ENCODE measurements at regions not wholly inside any gene's neighbourhood (a gene's known extent, or its start where the extent isn't known, plus 50 kb on each side); places are given as distances from the start of the nearest gene placed in this dataset.
A peak's percentile ranks its signal among the peaks of the same experiment; 100 is the strongest.

- DNase-seq (ENCODE audit: low read depth, low spot score): no peak
These were observed 136.0 kb upstream of the CHST15 start for GRCh38 chr10:124229201-124229988.

DNA sequence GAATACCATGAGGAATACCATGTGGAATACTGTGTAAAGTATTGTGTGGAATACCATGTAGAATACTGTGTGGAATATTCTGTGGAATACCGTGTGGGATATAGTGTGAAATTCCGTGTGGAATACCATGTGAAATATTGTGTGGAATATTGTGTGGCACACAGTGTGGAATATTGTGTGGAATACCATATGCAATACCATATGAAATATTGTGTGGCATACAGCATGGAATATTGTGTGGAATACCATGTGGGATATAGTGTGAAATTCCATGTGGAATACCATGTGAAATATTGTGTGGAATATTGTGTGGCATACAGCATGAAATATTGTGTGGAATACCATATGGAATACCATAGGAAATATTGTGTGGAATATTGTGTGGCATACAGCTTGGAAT, 135.1 kb upstream of the CHST15 start:
- no peak for DNase-seq (ENCODE audit: low read depth, low spot score)

- DNase-seq (ENCODE audit: low read depth, low spot score): no peak
These were observed 134.6 kb upstream of the CHST15 start for GRCh38 chr10:124227988-124228387.

DNA sequence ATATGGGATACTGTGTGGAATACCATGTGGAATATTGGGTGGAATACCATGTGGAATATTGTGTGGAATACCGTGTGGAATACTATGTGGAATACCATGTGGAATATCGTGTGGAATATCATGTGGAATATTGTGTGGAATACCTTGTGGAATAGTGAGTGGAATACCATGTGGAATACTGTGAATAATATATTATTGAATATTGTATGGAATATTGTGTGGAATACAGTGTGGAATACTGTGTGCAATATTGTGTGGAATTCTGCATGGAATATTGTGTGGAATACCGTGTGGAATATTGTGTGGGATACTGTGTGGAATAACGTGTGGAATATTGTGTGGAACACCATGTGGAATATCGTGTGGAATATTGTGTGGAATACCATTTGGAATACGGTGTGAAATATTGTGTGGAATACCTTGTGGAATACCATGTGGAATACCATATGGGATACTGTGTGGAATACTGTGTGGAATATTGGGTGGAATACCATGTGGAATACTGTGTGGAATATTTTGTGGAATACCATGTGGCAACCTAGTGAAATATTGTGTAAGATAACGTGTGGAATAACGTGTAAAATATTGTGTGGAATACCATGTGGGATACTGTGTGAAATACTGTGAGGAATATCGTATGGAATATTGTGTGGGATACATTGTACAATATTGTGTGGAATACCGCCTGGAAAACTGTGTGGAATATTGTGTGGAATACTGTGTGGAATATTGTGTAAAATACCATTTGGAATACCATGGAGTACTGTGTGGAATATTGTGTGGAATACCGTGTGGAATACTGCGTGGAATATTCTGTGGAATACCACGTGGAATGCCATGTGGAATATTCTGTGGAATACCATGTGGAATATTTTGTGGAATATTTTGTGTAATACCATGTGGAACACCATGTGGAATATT, 133.9 kb upstream of the CHST15 start:
- DNase-seq (ENCODE audit: low read depth, low spot score): no peak

- DNase-seq (ENCODE audit: low read depth, low spot score): no peak
These were observed 133.1 kb upstream of the CHST15 start for GRCh38 chr10:124226271-124227054.

- DNase-seq (ENCODE audit: low read depth, low spot score): no peak
These were observed 132.3 kb upstream of the CHST15 start for GRCh38 chr10:124225467-124226270.

GRCh38 chr10:124225029-124225466, 131.7 kb upstream of the CHST15 start:
- no peak for DNase-seq (ENCODE audit: low read depth, low spot score)

- no peak for DNase-seq (ENCODE audit: low read depth, low spot score)
These were observed 131.1 kb upstream of the CHST15 start for GRCh38 chr10:124224331-124225028.

GRCh38 chr10:124223711-124224085, 130.3 kb upstream of the CHST15 start:
- no peak for DNase-seq (ENCODE audit: low read depth, low spot score)

DNA sequence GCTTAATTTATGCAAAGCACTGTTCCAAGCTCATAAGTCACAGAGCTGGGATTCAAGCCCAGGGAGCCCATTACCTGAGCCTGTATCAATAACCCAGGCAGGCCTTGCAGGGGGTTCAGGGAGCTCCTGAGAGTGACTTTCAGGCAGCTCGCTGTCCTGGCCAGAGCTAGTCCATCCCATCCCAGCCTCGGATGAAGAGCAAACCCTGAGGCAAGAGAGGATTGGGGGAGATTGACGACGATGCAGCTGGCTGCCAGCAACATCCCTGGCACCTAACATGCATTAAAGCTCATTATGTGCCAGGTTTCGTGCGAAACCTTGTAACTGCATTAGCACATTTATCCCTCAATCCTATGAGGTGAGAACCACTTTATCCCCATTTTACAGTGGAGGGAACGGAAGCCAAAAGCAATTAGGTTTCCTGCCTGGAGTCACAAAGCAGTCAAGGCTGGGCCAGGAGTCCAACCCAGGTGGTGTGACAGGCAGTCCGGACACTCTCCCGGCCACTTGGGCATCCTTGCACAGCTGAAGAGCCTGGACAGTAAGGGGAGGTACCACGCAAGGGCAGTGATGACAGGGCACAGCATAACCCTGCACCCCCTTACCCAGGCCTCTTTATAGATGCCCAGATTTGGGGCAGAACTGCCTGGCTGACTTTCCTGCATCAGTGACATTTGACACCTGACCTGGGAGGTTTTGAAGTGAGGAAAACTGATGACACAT, 129.8 kb upstream of the CHST15 start:
- DNase-seq (ENCODE audit: low read depth, low spot score): no peak

DNA sequence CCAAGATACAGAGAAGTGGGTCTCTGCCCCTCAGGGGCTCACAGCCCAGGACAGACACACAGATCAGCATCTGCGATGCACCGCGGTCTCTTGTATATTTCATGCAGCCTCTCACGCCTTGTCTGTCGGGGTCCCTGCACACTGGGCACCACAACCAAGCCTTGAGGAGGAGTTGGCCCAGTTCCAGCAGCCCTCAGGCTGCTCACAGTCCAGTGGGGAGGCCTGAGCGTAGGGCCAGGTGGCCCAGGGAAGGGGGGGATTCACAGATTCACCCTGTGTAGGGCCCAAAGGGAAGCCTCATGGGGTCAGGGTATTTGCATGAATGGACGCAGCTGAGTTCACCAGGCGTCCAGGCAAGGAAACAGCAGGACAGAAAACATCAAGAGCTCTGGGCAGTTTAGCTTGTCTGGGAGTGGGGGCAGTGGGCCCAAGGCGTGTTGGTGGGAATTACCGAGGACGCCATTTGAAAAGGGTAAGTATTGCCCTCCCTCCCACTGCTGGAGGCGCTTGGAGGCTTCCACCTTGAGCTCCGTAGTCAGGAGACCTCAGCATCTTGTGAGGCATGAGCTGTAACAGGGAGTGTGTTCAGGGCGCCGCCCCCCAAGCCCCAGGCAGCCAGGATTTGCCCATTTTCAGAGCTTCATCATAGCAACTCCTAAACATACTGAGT, 129.1 kb upstream of the CHST15 start:
- peak; percentile 32 for DNase-seq (ENCODE audit: low read depth, low spot score)

DNA sequence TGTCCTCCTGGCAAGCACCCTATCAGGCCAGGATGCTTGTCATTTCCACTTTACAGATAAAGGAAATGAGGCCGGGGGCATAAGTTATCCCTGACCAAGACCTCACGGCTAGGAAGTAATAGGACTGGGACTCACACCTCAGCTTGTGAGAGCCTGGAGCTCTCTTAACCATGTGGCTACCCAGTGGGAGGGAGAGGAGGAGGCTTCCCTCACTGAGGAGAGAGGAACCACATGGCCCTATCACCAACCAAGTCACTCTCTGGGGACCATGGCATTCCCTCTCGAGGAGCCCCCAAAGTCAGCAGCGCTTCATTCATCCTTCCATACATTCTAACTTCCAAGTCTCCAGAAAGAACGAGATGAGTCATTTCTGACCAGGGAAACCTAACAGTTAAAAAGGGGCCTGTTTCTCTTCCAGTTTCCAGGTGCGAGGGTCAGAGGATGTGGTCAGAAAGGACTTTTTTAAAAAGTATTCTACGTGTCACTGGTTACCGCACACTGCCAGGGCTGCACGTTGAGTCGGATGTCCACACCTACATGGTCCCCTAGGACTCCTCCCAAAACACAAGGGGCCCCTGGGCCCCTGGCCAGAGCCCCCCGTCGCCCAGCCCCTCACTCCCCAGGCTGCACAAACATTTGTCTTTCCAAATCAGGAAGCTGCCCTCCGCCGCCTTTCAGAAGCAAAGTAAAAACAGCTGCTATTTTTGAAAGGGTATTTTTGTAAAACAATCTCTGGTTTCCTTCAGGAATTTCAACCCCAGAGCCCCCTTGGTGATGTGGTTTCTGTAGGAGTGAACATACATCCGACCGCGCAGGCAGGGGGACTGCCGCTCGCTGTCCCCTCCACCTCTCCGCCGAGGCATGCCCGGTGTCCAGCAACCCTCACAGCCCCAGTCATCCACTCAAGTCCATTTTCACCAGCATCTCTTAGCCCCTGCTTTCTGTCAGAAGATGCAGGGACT, 128.2 kb upstream of the CHST15 start:
- peak; percentile 62 for DNase-seq (ENCODE audit: low read depth, low spot score)

DNA sequence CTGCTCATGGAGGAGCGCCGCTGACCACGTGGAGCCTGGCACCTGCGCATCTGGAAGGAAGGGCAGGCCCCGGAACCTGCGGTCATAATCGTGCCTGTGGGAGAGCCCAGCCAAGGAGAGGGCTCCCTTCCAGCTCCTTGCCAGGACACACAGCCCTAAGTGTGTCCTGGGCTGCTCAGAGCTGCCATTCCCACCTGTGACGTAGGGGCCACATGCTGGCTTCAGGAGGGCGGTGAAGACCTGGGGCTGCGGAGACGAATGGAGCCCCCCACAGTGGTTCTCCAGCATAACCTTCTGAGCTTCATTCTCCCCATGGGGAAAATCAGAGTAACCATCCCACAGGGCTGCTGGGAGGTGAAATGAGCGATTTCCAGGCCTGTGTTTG, 127.6 kb upstream of the CHST15 start:
- no peak for DNase-seq (ENCODE audit: low read depth, low spot score)

DNA sequence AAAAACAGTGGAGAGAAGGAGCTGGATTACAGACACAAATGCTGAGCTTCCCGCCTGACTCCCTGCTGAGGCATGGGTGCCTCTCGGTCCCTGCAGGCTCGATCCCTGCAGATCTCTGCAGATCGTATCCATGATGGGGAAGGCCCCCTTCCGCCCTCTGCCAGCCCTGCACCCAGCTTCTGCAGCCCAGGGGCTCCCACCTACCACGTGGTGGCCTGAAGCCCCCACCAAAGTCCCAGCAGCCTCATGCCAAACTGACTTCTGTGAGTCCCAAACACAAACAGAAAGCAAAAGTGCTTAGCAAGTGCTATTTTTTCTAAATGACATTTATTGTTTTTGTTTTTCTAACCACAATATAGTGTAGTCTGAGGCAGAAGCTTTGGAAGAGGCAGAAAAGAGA, 127.1 kb upstream of the CHST15 start:
- DNase-seq (ENCODE audit: low read depth, low spot score): no peak

DNA sequence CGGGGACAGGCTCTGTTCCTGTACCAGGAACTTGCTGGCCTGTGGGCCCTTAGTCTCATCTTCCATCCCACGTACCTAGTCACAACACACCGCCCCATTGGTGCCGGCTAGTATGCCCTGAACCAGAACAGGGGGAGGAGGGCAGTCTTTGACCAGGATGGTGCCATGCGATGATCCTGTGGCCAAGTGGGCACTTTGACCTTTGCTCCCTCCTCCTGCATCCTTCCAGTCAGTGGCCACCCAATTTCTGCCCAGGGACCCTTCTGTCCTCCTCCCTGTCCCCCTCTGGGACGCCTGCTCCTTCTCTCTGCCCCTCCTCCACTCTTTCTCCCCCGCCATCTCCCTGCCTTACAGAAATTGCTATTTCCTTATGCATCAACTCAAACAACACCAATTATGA, 126.3 kb upstream of the CHST15 start:
- no peak for DNase-seq (ENCODE audit: low read depth, low spot score)

- no peak for DNase-seq (ENCODE audit: low read depth, low spot score)
These were observed 125.7 kb upstream of the CHST15 start for GRCh38 chr10:124219062-124219461.

GRCh38 chr10:124217906-124218804, 124.8 kb upstream of the CHST15 start:
- no peak for DNase-seq (ENCODE audit: low read depth, low spot score)
